Spinal cord (tissue), 9 donors: ENCODE measurements at regions not wholly inside any gene's neighbourhood (a gene's known extent, or its start where the extent isn't known, plus 50 kb on each side); places are given as distances from the start of the nearest gene placed in this dataset.

Experiments
- DNase-seq, 6 donors: peaks; one replicate each; pipeline versions ENCODE4 v3.0.0 to v3.0.0-alpha.2; 2013 to 2015; ENCODE audit warnings: low spot score in 6 of 6, low read depth in 4 of 6
- H3K27ac ChIP-seq: one replicate; pipeline ENCODE4 v1.5.1; 2013; ENCODE audit warnings: low read depth, low read length, control low read depth
- H3K27me3 ChIP-seq: one replicate; pipeline ENCODE4 v1.6.1; 2013; ENCODE audit warnings: low read length; ENCODE audit not compliant: control insufficient read depth, insufficient read depth
- H3K36me3 ChIP-seq: one replicate; pipeline ENCODE4 v1.6.1; 2013; ENCODE audit warnings: low read length; ENCODE audit not compliant: control insufficient read depth, insufficient read depth
- H3K4me1 ChIP-seq: one replicate; pipeline ENCODE4 v1.6.1; 2013; ENCODE audit warnings: low read length; ENCODE audit not compliant: control insufficient read depth, insufficient read depth
- H3K4me3 ChIP-seq: one replicate; pipeline ENCODE4 v1.5.1; 2013; ENCODE audit warnings: low read depth, low read length, control low read depth
- H3K9me3 ChIP-seq: one replicate; pipeline ENCODE4 v1.6.1; 2013; ENCODE audit warnings: low read length; ENCODE audit not compliant: control insufficient read depth, insufficient read depth
- WGBS: methylation state at CpG from one replicate; pipeline ENCODE4 v1.1.5; 2013; ENCODE audit warnings: missing lambda C conversion rate; ENCODE audit not compliant: insufficient coverage; 5-methylcytosine and 5-hydroxymethylcytosine counted together
- donor health status: healthy.

DNA sequence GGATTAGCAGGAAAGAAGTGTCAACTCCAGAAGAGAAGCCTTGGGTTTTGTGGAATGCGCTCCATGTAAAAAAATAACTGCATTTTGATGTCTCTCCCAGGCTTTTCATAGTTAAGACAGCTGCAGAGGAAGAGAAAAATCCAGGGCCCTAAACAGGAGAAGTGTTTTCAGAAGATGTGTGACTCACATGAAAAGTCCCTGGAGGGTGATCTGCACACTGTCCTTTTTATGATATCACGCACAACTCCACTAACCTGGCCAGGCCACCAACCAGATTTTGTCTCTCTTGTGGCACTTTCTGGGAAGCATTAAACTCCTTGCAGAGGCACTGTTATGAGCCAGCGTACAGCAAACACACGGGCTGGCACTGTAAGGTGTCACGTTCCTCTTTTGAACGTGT, 267.3 kb downstream of the FGF9 start:
- DNase-seq = peak in 1 of 6 donors; percentile 33
- H3K27me3 ChIP-seq = no peaks in the 10 kb centered on the region
- H3K36me3 ChIP-seq = no peaks in the 10 kb centered on the region
- H3K4me1 ChIP-seq = no peaks in the 10 kb centered on the region
- H3K4me3 ChIP-seq = no peak overlapping the region
- no peak overlapping the region for H3K27ac ChIP-seq
- WGBS = 53% methylated on average over 3 of the region's 6 CpGs
- no peaks in the 10 kb centered on the region for H3K9me3 ChIP-seq

DNA sequence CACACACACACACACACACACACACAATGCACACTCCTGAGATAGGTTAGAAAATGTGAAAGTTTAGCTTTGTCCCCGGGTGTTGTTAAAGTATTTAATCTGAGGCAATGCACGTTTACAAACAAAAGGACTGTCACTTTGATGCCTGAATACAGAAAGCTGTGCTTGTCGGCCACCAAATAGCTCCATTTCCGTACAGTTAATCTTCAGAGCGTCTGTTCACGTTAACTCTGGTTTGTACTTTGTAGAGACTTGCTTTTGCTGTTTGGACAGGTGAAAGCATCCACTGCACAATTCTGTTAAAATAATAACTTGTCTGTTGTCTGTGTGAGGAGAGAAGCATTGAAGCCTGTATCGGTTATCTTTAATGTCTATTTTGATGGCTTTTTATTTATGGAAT, 267.8 kb downstream of the FGF9 start:
- Histone ChIP-seq H3K9me3 (no peaks in the 10 kb centered on the region), H3K4me1 (no peaks in the 10 kb centered on the region), H3K27ac (no peak overlapping the region), H3K4me3 (no peak overlapping the region), H3K36me3 (no peaks in the 10 kb centered on the region), H3K27me3 (no peaks in the 10 kb centered on the region)
- DNase-seq = peak in 1 of 6 donors; percentile 17
- WGBS = 45% methylated on average over 3 of the region's 7 CpGs

DNA sequence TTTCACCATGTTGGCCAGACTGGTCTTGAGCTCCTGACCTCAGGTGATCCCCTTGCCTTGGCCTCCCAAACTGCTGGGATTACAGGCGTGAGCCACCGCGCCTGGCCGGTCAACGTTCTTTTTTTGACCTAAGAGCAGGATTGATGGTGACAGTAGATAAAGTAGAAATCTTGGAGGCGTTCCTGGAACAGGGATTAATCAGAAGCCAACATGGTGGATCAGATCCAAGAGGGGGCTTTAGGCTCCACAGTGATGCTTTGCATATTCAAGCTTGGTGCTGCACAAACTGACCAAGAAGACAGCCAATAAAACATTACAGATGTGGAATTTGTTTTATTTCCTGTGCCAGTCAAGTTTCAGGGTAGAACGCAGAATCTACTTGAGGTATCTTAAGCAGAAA, 271.2 kb downstream of the FGF9 start:
- no peak for DNase-seq
- Histone ChIP-seq H3K4me1 (no peaks in the 10 kb centered on the region), H3K27me3 (no peaks in the 10 kb centered on the region), H3K27ac (no peak overlapping the region), H3K4me3 (no peak overlapping the region), H3K9me3 (peaks cover 8% of the 10 kb centered on the region), H3K36me3 (no peaks in the 10 kb centered on the region)
- WGBS = 87% methylated on average over 5 of the region's 7 CpGs

- no peaks in the 10 kb centered on the region for H3K36me3 ChIP-seq
- H3K27me3 ChIP-seq = no peaks in the 10 kb centered on the region
- no peaks in the 10 kb centered on the region for H3K4me1 ChIP-seq
- H3K9me3 ChIP-seq = peaks cover 8% of the 10 kb centered on the region
- H3K4me3 ChIP-seq = no peak overlapping the region
- H3K27ac ChIP-seq = no peak overlapping the region
- no peak for DNase-seq
Measured at GRCh38 chr13:21944610-21945009, 273.7 kb downstream of the FGF9 start.

DNA sequence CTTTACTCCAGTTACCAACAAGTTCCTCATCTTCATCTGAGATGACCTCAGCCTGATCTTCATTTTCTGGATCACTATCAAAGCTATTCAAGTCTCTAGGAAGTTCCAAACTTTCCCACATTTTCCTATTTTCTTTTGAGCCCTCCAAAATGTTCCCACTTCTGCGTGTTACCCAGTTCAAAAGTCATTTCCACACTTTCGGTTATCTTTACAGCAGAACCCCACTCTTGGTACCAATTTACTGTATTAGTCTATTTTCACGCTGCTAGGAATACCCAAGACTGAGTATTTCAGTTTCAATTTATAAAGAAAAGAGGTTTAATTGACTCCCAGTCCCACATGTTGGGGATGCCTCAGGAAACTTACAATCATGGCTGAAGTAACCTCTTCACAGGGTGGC, 274.3 kb downstream of the FGF9 start:
- peaks cover 8% of the 10 kb centered on the region for H3K9me3 ChIP-seq
- no peak for DNase-seq
- no peaks in the 10 kb centered on the region for H3K4me1 ChIP-seq
- H3K27ac ChIP-seq = no peak overlapping the region
- H3K36me3 ChIP-seq = no peaks in the 10 kb centered on the region
- no peaks in the 10 kb centered on the region for H3K27me3 ChIP-seq
- no peak overlapping the region for H3K4me3 ChIP-seq
- 100% methylated on average over 1 of the region's 3 CpGs for WGBS

- no peaks in the 10 kb centered on the region for H3K36me3 ChIP-seq
- peaks cover 8% of the 10 kb centered on the region for H3K9me3 ChIP-seq
- no peak overlapping the region for H3K27ac ChIP-seq
- WGBS = 70% methylated on average over 5 of the region's 6 CpGs
- DNase-seq = peak in 1 of 6 donors; percentile 28
- no peaks in the 10 kb centered on the region for H3K4me1 ChIP-seq
- no peaks in the 10 kb centered on the region for H3K27me3 ChIP-seq
- H3K4me3 ChIP-seq = no peak overlapping the region
Measured at GRCh38 chr13:21946964-21947363, 276.1 kb downstream of the FGF9 start.

DNA sequence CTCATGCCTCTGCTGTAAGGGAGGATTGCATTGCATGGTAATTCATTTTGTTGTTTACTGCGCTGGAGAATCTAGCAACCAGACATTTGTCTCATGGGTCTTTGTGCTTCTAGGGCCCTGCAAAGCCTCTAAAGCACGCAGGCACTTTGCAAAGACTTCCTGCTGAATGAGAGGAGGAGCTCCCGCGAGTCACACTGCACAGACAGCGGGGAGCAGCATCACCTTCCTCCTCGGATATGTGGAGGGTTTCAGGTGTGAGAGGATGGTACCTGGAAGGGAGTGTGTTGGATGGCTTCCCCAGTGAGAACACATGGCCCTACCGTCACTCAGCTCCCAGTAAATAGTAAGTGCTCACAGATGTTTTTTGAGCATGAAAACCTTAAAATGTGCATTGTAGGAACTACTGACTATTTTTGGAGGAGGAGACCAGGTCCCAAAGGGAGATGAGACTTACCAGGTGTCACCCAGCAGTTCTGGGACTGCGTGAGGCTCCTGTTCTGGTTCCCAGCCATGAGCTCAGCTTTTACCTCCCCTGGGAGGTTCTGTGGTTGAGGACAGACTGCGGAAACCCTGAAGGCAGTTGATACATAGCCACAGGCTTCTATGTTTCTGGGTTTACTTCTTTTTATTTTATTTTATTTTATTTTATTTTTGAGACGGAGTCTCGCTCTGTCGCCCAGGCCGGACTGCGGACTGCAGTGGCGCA, 278.0 kb downstream of the FGF9 start:
- DNase-seq = peak in 1 of 6 donors; percentile 53
- 48% methylated on average over 8 of the region's 15 CpGs for WGBS
- H3K4me1 ChIP-seq = no peaks in the 10 kb centered on the region
- H3K27ac ChIP-seq = no peak overlapping the region
- peaks cover 8% of the 10 kb centered on the region for H3K9me3 ChIP-seq
- H3K36me3 ChIP-seq = no peaks in the 10 kb centered on the region
- H3K4me3 ChIP-seq = no peak overlapping the region
- no peaks in the 10 kb centered on the region for H3K27me3 ChIP-seq

DNA sequence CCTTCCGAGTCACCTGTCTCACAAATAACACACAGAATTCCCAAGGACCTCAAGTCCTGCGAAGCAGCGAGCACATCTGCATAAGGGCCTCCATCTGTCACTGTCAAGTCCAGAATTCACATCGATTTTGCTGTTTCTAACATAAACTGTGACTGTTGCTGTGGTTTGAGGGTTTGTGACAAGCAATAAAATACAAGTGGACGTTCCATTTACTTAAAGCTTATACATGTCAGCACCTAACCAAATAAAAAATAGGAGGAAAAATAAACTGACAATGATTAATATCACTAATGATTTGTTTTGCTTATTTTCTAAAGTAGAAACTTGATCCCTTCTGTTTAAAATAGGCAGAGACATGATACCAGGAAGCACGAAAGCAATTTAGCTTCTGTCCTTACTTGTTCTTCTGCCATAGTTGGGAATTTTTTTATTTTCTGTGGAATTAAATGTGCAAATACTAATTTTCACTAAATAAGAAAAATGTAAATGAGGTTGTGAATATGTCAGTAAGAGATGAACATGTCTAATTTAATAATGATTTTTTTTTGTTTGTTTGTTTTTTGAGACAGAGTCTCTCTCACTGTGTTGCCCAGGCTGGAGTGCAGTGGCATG, 279.1 kb downstream of the FGF9 start:
- Histone ChIP-seq H3K9me3 (peaks cover under 1% of the 10 kb centered on the region), H3K27me3 (no peaks in the 10 kb centered on the region), H3K4me3 (no peak overlapping the region), H3K27ac (no peak overlapping the region), H3K36me3 (no peaks in the 10 kb centered on the region), H3K4me1 (no peaks in the 10 kb centered on the region)
- no CpG with 5 or more reads among the region's 6 CpGs for WGBS
- DNase-seq = no peak

- 89% methylated on average over 1 of the region's 1 CpG for WGBS
- no peak overlapping the region for H3K4me3 ChIP-seq
- H3K27me3 ChIP-seq = no peaks in the 10 kb centered on the region
- no peaks in the 10 kb centered on the region for H3K36me3 ChIP-seq
- no peaks in the 10 kb centered on the region for H3K4me1 ChIP-seq
- H3K9me3 ChIP-seq = no peaks in the 10 kb centered on the region
- no peak for DNase-seq
- H3K27ac ChIP-seq = no peak overlapping the region
Measured at GRCh38 chr13:21956666-21957065, 285.8 kb downstream of the FGF9 start.

DNA sequence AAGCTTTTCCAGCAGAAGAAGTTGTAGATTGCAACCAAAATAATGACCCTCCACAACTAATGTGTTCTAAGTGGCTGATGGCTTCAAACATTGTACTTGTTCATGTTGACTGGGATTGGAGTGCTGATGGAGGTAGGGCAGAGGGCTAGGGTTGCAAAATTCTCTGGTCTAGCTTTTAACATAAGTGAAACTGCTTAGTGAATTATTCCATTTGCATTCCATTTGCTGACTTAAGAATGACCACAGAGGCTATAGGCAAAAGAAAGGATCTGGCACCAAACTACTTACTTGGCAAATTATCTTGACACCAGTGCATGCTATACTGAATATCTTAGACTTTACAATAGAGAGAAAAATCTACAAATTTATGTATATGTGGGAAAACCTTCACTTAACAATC, 287.0 kb downstream of the FGF9 start:
- no peak for DNase-seq
- H3K27me3 ChIP-seq = no peaks in the 10 kb centered on the region
- H3K36me3 ChIP-seq = no peaks in the 10 kb centered on the region
- H3K4me1 ChIP-seq = no peaks in the 10 kb centered on the region
- no peak overlapping the region for H3K27ac ChIP-seq
- no peaks in the 10 kb centered on the region for H3K9me3 ChIP-seq
- no peak overlapping the region for H3K4me3 ChIP-seq
